ENCODE measurements at regions not wholly inside any gene's neighbourhood (a gene's known extent, or its start where the extent isn't known, plus 50 kb on each side); places are given as distances from the start of the nearest gene placed in this dataset.

DNA sequence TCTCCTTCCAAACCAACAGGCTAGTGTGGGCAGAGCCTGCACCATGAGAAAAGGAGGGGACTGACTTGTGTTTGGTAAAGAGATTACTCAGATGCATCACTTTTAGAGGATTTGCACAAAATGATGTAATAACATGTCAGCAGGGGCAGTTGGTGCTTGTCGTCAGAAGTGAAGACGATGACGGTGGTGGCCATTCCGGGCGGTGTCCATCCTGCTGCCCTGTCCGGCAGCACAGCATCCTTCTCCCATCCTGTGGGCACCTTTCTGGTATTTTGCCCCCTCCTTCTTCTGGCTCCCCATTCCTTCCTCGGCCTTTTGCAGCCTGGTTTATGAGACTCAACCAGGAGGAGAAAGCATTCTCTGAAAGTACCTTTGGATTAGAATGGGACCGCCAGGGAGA, 160.1 kb downstream of the TEX29 start:
- TF ChIP-seq, protein P1, sequence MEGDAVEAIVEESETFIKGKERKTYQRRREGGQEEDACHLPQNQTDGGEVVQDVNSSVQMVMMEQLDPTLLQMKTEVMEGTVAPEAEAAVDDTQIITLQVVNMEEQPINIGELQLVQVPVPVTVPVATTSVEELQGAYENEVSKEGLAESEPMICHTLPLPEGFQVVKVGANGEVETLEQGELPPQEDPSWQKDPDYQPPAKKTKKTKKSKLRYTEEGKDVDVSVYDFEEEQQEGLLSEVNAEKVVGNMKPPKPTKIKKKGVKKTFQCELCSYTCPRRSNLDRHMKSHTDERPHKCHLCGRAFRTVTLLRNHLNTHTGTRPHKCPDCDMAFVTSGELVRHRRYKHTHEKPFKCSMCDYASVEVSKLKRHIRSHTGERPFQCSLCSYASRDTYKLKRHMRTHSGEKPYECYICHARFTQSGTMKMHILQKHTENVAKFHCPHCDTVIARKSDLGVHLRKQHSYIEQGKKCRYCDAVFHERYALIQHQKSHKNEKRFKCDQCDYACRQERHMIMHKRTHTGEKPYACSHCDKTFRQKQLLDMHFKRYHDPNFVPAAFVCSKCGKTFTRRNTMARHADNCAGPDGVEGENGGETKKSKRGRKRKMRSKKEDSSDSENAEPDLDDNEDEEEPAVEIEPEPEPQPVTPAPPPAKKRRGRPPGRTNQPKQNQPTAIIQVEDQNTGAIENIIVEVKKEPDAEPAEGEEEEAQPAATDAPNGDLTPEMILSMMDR (conservative IDR thresholded peaks at IDR 0.05; ENCODE audit: control insufficient read depth, insufficient read depth, low read depth, low read length), result no peak
- no peak overlapping the region for H3K4me3 ChIP-seq (ENCODE audit: control insufficient read depth, low read depth, low read length)
- no peak for DNase-seq (ENCODE audit: low read depth)

DNA sequence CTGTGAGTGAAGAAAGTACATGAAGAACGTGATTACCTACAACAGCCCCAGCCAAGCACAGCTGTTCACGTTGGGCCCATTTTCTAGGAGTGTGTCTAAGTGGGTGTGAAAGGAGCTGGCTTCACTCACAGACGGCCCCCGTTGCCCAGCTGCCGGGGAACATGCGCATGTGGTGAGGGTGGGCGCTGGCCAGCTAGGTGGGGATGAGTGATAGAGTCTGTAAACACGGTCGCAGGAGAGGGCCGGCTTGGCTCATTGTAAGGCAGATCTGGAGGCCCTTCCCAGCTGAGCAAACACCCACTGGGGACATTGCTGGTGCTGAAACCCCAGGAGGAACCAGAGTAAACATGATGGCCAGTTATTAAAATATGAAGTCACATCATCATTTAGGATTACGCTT, 160.5 kb downstream of the TEX29 start:
- no peak for DNase-seq (ENCODE audit: low read depth)
- TF ChIP-seq, protein P1 (conservative IDR thresholded peaks at IDR 0.05; ENCODE audit: control insufficient read depth, insufficient read depth, low read depth, low read length), result no peak
- H3K4me3 ChIP-seq (ENCODE audit: control insufficient read depth, low read depth, low read length), result no peak overlapping the region

DNA sequence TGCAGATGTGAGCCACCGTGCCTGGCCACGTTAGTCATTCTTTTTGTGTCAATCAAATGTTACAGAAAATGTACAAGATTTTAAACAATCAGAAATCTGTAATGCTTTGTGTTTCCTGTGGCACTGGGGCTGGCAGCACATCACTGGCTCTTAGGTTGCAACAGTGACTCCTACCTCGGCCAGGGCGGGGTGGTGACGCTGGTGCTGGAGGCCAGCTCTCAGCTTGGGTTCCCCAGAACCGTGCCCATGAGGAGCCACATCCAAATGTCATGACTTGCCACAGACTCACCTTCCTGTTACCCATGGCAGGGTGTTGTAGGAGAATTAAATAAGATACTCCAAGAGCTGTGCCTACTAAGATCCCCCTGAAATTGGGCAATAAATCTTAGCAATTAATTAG, 161.7 kb downstream of the TEX29 start:
- TF ChIP-seq, protein P1 (conservative IDR thresholded peaks at IDR 0.05; ENCODE audit: control insufficient read depth, insufficient read depth, low read depth, low read length), result no peak
- DNase-seq (ENCODE audit: low read depth), result no peak
- H3K4me3 ChIP-seq (ENCODE audit: control insufficient read depth, low read depth, low read length), result no peak overlapping the region

DNA sequence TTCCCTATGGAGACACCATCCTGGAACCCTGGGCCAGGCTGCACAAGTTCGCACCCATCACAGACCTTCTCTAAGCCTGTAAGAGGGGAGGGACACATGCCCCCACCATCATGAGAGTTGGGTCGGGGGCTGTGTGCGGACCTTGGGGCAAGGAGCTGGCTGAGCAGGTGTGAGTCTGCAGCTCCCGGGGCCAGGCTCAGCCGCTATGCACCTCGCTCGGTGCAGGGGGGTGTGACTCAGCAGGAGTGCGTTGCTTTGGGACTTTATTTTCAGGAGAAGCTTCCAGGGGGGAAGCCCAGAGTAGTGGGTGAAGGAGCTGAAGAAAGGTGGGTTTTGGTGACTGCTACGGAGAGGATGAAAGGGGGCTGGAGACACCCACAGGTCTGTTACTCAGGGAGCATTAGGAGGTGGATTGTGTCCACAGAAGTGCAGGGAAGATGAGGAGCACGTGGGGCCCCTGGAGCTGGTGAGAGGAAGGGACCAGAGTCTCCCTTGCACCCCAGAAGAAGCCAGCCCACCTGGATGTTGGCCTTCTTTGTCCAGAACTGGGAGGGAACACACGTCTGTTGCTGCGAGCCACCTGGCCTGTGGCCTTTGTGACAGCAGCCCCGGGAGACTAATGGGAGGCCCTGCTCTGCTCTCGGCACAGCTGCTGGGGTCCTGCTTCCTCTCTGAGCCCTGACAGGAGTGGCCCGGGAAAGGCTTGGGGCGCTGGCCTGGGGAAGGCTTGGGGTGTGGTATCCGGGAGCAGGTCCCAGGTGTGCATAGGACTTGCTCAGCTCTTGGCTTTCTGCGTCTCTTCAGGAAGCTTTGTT, 162.6 kb downstream of the TEX29 start:
- TF ChIP-seq, protein P1 (conservative IDR thresholded peaks at IDR 0.05; ENCODE audit: control insufficient read depth, insufficient read depth, low read depth, low read length), result no peak

DNA sequence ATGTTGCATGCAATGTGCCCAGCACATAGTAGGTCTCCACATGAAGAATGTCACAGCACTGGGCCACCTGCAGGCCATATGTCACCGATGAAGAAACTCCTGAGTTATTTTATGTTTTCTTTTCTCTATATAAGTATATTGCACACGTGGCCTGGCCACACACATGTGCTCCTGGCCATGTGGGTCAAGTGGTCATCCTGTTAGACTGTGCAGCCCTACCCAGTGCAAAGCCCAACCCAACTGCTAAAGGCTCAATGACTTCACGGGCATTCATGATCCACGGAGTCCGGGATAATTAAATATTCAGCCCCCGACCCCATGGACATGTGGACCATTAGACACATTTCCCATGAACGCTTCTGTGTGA, 163.2 kb downstream of the TEX29 start:
- TF ChIP-seq, protein P1 (conservative IDR thresholded peaks at IDR 0.05; ENCODE audit: control insufficient read depth, insufficient read depth, low read depth, low read length), result no peak
- H3K4me3 ChIP-seq (ENCODE audit: control insufficient read depth, low read depth, low read length), result no peak overlapping the region
- no peak for DNase-seq (ENCODE audit: low read depth)

More for the DNA sequence above, 162.6 kb downstream of the TEX29 start:
- no peak overlapping the region for H3K4me3 ChIP-seq (ENCODE audit: control insufficient read depth, low read depth, low read length)
- no peak for DNase-seq (ENCODE audit: low read depth)

DNA sequence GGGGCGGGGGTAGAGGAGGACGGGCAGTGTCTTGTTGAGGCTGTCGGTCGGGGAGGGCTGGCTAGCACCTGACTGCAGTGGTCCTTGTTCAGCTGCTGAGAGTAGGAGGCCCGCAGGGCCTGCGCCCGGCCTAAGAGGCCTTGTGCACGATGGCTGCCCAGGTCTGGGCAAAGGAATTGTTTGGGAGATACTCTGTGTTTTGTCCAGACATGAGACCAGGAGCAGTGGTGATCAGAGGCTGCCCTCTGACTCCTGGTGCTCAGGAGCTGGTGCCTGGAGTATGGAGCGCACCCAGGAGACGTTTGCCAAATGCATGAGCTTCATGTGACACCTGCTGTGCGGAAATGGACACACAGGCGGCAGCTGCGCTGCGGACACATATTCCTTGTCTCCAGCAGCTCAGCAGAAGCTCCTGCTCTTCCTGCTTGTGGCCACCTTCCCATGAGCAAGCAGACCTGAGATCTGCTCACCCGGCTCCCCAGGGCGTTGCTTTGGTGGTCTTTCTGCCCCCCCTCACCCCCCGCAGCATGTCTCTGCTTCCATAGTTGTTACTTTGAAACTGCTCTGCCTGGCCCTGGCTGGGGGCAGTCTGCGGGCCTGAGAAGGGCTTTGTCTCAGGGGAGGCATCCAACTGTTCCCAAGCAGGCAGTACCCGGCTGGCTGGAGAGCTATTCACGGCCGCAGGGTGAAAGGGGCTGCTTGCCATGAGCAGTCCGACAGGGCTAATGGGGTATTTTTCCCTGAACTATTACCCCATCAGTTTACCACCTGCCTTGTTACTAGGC, 163.9 kb downstream of the TEX29 start:
- H3K4me3 ChIP-seq (ENCODE audit: control insufficient read depth, low read depth, low read length), result no peak overlapping the region
- no peak for DNase-seq (ENCODE audit: low read depth)
- TF ChIP-seq, protein P1 (conservative IDR thresholded peaks at IDR 0.05; ENCODE audit: control insufficient read depth, insufficient read depth, low read depth, low read length), result no peak
